ENCODE measurements at regions not wholly inside any gene's neighbourhood (a gene's known extent, or its start where the extent isn't known, plus 50 kb on each side); places are given as distances from the start of the nearest gene placed in this dataset.

GRCh38 chr14:42742084-42742483 lies 1135.4 kb downstream of the LRFN5 start:
- no peak for DNase-seq (ENCODE audit: low read depth)

GRCh38 chr14:42736408-42736807 lies 1129.7 kb downstream of the LRFN5 start:
- DNase-seq (ENCODE audit: low read depth) = no peak

- DNase-seq (ENCODE audit: low read depth) = no peak
These were observed 1127.4 kb downstream of the LRFN5 start for GRCh38 chr14:42734041-42734440.

GRCh38 chr14:42732005-42732404 lies 1125.3 kb downstream of the LRFN5 start:
- DNase-seq (ENCODE audit: low read depth) = no peak

GRCh38 chr14:42731480-42731879 lies 1124.8 kb downstream of the LRFN5 start:
- no peak for DNase-seq (ENCODE audit: low read depth)

GRCh38 chr14:42729681-42730080 lies 1123.0 kb downstream of the LRFN5 start:
- no peak for DNase-seq (ENCODE audit: low read depth)

- no peak for DNase-seq (ENCODE audit: low read depth)
These were observed 1112.7 kb downstream of the LRFN5 start for GRCh38 chr14:42719391-42719790.

- DNase-seq (ENCODE audit: low read depth) = no peak
These were observed 1108.6 kb downstream of the LRFN5 start for GRCh38 chr14:42715316-42715715.

- DNase-seq (ENCODE audit: low read depth) = no peak
These were observed 1103.4 kb downstream of the LRFN5 start for GRCh38 chr14:42710071-42710470.

- no peak for DNase-seq (ENCODE audit: low read depth)
These were observed 1096.8 kb downstream of the LRFN5 start for GRCh38 chr14:42703501-42703900.

- DNase-seq (ENCODE audit: low read depth) = no peak
These were observed 1080.7 kb downstream of the LRFN5 start for GRCh38 chr14:42687421-42687820.

GRCh38 chr14:42683707-42684106 lies 1077.0 kb downstream of the LRFN5 start:
- DNase-seq (ENCODE audit: low read depth) = no peak

- no peak for DNase-seq (ENCODE audit: low read depth)
These were observed 1070.0 kb downstream of the LRFN5 start for GRCh38 chr14:42676636-42677035.

GRCh38 chr14:42673963-42674362 lies 1067.3 kb downstream of the LRFN5 start:
- no peak for DNase-seq (ENCODE audit: low read depth)

GRCh38 chr14:42671636-42672035 lies 1065.0 kb downstream of the LRFN5 start:
- no peak for DNase-seq (ENCODE audit: low read depth)

GRCh38 chr14:42665083-42665482 lies 1058.4 kb downstream of the LRFN5 start:
- DNase-seq (ENCODE audit: low read depth) = no peak

GRCh38 chr14:42664190-42664589 lies 1057.5 kb downstream of the LRFN5 start:
- DNase-seq (ENCODE audit: low read depth) = no peak

- no peak for DNase-seq (ENCODE audit: low read depth)
These were observed 1048.0 kb downstream of the LRFN5 start for GRCh38 chr14:42654707-42655106.

- no peak for DNase-seq (ENCODE audit: low read depth)
These were observed 1036.1 kb downstream of the LRFN5 start for GRCh38 chr14:42642787-42643186.

- DNase-seq (ENCODE audit: low read depth) = no peak
These were observed 1026.9 kb downstream of the LRFN5 start for GRCh38 chr14:42633504-42634095.

- DNase-seq (ENCODE audit: low read depth) = no peak
These were observed 1022.9 kb downstream of the LRFN5 start for GRCh38 chr14:42629553-42629952.

GRCh38 chr14:42628602-42629001 lies 1021.9 kb downstream of the LRFN5 start:
- no peak for DNase-seq (ENCODE audit: low read depth)

GRCh38 chr14:42626986-42627385 lies 1020.3 kb downstream of the LRFN5 start:
- no peak for DNase-seq (ENCODE audit: low read depth)

GRCh38 chr14:42624980-42625761 lies 1018.5 kb downstream of the LRFN5 start:
- no peak for DNase-seq (ENCODE audit: low read depth)
